ENCODE measurements at regions not wholly inside any gene's neighbourhood (a gene's known extent, or its start where the extent isn't known, plus 50 kb on each side); places are given as distances from the start of the nearest gene placed in this dataset.

DNA sequence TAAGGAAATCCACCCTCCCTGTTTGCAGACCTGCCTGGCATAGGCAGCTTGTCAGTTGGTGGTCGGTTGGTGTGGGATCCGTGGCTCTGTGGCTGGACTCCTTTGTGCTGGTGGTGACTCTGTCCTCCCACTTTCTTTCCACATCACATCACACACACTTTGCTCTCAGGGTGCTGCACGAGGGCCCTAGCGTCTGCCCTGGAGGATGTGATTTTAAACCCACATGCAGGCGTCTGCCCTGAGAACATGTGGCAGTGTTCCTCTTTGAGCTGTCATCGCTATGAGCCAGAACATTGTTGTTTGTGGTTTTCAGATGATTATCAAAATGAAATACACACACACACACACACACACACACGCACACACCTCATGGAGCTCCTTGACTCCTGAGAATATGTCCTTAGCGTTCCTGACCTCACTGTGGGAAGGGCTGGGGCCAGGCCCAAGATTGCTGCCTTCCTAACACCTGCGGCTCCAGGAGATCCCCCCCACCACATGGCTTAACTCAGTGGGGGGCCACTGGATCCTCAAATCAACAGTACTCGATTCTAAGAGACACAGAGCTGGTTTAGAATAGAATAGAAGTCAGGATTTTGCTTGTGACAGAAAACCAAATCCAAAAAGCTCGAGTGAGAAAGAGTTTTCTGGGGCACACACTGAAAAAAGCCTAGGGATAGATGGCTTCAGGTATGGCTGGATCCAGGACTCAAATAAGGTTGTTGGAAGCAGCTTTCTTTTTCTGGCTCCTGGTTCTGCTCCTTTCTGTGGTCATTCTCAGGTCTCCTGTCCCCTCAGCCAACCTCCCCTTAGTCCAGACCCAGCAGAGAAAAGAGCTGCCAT, 54.8 kb downstream of the RTP5 start:
- no peaks in the 10 kb centered on the region for H3K4me1 ChIP-seq (ENCODE audit: control insufficient read depth, insufficient read depth, low read length)

DNA sequence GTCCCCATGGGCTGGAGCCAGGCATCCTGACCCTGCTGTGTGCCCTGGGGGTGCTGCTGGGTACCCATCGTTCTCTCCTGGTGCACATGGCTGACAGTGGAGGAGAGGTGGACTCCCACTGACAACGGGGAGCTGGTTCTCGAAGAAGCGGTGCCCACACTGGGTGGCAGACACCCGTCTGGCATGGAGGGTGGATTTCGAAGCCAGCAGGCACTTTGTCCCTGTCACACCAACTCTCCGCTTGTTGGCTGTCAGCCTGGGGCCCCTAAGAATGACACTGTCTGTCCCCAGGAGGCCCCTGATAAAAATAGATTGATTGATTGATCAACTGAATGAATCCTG, 55.4 kb downstream of the RTP5 start:
- Histone ChIP-seq H3K36me3 (ENCODE audit: control insufficient read depth, insufficient read depth, low read length) (no peaks in the 10 kb centered on the region), H3K4me3 (ENCODE audit: low read depth, low read length) (no peak overlapping the region), H3K9ac (ENCODE audit: low read depth, low read length) (no peak overlapping the region), H3K27ac (ENCODE audit: low read depth, low read length) (no peak overlapping the region), H3K4me1 (ENCODE audit: control insufficient read depth, insufficient read depth, low read length) (no peaks in the 10 kb centered on the region), H3K27me3 (ENCODE audit: control insufficient read depth, insufficient read depth, low read length) (no peaks in the 10 kb centered on the region), H3K9me3 (ENCODE audit: control insufficient read depth, insufficient read depth, low read length) (no peaks in the 10 kb centered on the region)

More for the DNA sequence above, 54.8 kb downstream of the RTP5 start:
- Histone ChIP-seq H3K4me3 (ENCODE audit: low read depth, low read length) (no peak overlapping the region), H3K9ac (ENCODE audit: low read depth, low read length) (no peak overlapping the region), H3K27me3 (ENCODE audit: control insufficient read depth, insufficient read depth, low read length) (no peaks in the 10 kb centered on the region), H3K36me3 (ENCODE audit: control insufficient read depth, insufficient read depth, low read length) (no peaks in the 10 kb centered on the region), H3K9me3 (ENCODE audit: control insufficient read depth, insufficient read depth, low read length) (no peaks in the 10 kb centered on the region), H3K27ac (ENCODE audit: low read depth, low read length) (no peak overlapping the region)

GRCh38 chr2:241925277-241925676, 55.7 kb downstream of the RTP5 start:
- Histone ChIP-seq H3K9me3 (ENCODE audit: control insufficient read depth, insufficient read depth, low read length) (no peaks in the 10 kb centered on the region), H3K36me3 (ENCODE audit: control insufficient read depth, insufficient read depth, low read length) (no peaks in the 10 kb centered on the region), H3K4me1 (ENCODE audit: control insufficient read depth, insufficient read depth, low read length) (no peaks in the 10 kb centered on the region), H3K27me3 (ENCODE audit: control insufficient read depth, insufficient read depth, low read length) (no peaks in the 10 kb centered on the region), H3K4me3 (ENCODE audit: low read depth, low read length) (no peak overlapping the region), H3K27ac (ENCODE audit: low read depth, low read length) (no peak overlapping the region), H3K9ac (ENCODE audit: low read depth, low read length) (no peak overlapping the region)

- H3K27ac ChIP-seq (ENCODE audit: low read depth, low read length): no peak overlapping the region
- no peaks in the 10 kb centered on the region for H3K9me3 ChIP-seq (ENCODE audit: control insufficient read depth, insufficient read depth, low read length)
- no peak overlapping the region for H3K4me3 ChIP-seq (ENCODE audit: low read depth, low read length)
- no peaks in the 10 kb centered on the region for H3K4me1 ChIP-seq (ENCODE audit: control insufficient read depth, insufficient read depth, low read length)
- H3K9ac ChIP-seq (ENCODE audit: low read depth, low read length): no peak overlapping the region
- H3K36me3 ChIP-seq (ENCODE audit: control insufficient read depth, insufficient read depth, low read length): no peaks in the 10 kb centered on the region
- no peaks in the 10 kb centered on the region for H3K27me3 ChIP-seq (ENCODE audit: control insufficient read depth, insufficient read depth, low read length)
These were observed 56.4 kb downstream of the RTP5 start for GRCh38 chr2:241925821-241926441.

DNA sequence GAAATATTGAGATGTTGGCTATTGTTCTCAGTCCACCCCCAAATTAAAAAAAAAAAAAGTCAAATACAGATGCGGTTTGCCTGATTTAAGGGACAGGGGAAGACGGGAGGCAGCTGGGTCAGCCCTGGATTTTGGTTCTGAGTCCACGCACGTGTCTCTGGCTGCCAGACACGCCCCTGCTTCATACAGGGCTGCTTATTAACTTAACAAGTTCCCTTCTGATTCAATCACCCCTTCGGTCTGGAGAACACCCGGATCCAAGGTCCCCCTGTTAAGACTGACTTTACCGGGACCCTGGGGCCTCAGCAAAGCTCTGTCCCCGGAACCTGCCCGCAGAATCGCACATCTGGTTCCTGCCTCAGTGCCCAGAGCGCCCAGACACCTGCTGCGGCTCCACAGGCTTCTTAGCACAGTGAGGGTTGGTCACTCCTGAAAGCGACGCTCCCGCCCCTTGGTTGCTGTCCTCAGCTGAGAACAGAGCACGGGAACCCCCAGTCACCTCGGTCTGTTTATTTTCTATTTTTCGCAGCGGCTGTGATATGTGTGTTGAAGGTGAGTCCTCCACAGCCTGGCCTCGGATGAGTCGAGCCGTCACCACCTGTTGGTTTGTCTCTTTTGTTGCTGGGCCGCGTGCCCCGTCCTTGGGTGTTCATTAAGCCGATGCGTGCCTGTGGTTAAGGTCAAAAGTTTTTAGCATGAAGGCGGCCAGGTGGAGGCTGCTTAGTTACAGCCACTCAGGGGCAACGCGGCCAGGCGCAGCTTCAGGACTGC, 57.2 kb downstream of the RTP5 start:
- H3K27me3 ChIP-seq (ENCODE audit: control insufficient read depth, insufficient read depth, low read length): no peaks in the 10 kb centered on the region
- no peak overlapping the region for H3K9ac ChIP-seq (ENCODE audit: low read depth, low read length)

DNA sequence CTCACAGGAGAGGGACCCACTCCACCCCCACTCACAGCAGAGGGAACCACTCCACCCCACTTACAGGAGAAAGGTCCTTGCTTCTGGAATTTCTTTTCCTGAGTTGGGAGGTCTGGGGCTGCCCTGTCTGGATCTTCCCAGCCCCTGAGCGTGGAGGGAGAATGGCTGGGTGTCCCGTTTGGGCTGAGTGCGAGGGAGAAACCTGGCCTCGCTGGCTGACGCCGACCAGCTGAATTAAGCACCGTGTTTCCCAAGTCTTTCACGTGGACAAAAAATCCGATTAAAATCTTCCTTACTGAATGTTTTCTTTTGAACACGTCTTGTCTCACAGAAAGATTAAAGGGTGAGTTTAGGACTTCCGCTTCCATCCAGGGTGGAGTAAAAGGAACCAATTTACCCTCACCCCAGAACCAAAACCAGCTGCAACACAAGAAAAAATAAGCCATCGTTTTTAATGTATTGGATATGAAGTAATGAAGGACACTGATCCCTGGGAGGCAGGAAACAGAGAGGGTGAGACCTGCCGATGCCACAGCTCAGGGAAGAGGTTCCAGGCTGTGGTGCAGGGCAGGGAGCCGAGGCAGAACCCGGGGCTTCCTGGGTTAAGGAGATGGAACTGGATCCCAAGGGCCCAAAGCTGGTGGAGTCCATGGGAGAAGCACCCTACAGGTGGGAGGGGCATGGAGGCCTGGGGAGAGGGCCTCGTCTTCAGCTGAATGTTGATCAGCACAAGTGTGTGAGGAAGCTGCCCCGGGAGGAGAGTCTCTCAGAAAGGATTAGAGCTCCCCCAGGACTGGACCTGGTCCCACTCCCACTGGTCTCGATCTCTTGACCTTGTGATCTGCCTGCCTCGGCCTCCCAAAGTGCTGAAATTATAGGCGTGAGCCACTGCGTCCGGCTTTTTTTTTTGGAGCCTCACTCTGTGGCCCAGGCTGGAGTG, 60.3 kb downstream of the RTP5 start:
- Histone ChIP-seq H3K27me3 (ENCODE audit: control insufficient read depth, insufficient read depth, low read length) (no peaks in the 10 kb centered on the region), H3K36me3 (ENCODE audit: control insufficient read depth, insufficient read depth, low read length) (no peaks in the 10 kb centered on the region), H3K9ac (ENCODE audit: low read depth, low read length) (no peak overlapping the region), H3K9me3 (ENCODE audit: control insufficient read depth, insufficient read depth, low read length) (no peaks in the 10 kb centered on the region), H3K4me1 (ENCODE audit: control insufficient read depth, insufficient read depth, low read length) (no peaks in the 10 kb centered on the region), H3K4me3 (ENCODE audit: low read depth, low read length) (no peak overlapping the region), H3K27ac (ENCODE audit: low read depth, low read length) (no peak overlapping the region)

More for the DNA sequence above, 57.2 kb downstream of the RTP5 start:
- H3K27ac ChIP-seq (ENCODE audit: low read depth, low read length): no peak overlapping the region
- no peak overlapping the region for H3K4me3 ChIP-seq (ENCODE audit: low read depth, low read length)
- no peaks in the 10 kb centered on the region for H3K9me3 ChIP-seq (ENCODE audit: control insufficient read depth, insufficient read depth, low read length)
- H3K4me1 ChIP-seq (ENCODE audit: control insufficient read depth, insufficient read depth, low read length): no peaks in the 10 kb centered on the region
- H3K36me3 ChIP-seq (ENCODE audit: control insufficient read depth, insufficient read depth, low read length): no peaks in the 10 kb centered on the region

DNA sequence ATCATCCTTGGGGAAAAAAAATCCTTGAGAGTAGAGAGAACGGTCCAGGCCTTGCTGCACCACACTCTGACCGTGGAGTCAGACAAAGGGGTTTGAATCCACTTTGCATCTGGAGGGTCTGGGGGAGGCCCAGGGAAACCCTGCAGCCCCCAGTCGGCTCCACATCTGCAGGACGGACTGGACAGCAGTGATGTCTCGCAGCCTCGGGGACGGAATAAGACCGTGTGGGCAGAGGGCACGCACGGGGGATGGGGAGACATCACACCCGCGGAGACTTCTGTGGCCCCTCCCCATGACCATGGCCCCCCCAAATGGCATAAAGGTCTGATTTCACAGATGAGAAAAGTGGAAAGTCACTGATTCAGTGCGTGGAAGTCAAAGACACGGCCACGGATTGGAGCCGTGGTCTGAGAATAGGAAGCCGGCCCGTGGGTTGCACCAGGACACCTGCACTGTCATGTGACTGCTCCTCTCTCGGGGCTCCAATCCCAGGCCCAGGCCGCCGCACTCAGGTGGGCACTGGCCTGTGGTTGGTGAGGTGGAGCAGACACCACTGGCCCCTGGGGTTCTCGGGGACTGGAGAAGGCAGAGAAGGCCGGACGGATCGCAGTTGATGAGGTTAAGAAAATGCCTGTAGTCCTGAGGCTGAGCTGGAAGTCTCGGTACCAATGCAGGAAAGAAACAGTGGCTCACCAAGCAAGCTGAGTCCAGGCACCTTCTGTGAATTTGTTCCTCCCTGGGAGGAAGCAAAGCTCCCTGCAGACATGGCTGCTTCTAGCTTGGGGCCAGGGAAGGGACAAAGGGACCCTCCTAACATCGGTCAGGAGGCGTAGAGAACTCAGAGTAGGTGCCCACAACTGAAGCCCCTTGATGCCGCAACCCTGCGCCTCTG, 61.8 kb downstream of the RTP5 start:
- Histone ChIP-seq H3K27me3 (ENCODE audit: control insufficient read depth, insufficient read depth, low read length) (no peaks in the 10 kb centered on the region), H3K27ac (ENCODE audit: low read depth, low read length) (no peak overlapping the region), H3K4me1 (ENCODE audit: control insufficient read depth, insufficient read depth, low read length) (no peaks in the 10 kb centered on the region), H3K9ac (ENCODE audit: low read depth, low read length) (no peak overlapping the region), H3K9me3 (ENCODE audit: control insufficient read depth, insufficient read depth, low read length) (no peaks in the 10 kb centered on the region), H3K4me3 (ENCODE audit: low read depth, low read length) (no peak overlapping the region), H3K36me3 (ENCODE audit: control insufficient read depth, insufficient read depth, low read length) (no peaks in the 10 kb centered on the region)

DNA sequence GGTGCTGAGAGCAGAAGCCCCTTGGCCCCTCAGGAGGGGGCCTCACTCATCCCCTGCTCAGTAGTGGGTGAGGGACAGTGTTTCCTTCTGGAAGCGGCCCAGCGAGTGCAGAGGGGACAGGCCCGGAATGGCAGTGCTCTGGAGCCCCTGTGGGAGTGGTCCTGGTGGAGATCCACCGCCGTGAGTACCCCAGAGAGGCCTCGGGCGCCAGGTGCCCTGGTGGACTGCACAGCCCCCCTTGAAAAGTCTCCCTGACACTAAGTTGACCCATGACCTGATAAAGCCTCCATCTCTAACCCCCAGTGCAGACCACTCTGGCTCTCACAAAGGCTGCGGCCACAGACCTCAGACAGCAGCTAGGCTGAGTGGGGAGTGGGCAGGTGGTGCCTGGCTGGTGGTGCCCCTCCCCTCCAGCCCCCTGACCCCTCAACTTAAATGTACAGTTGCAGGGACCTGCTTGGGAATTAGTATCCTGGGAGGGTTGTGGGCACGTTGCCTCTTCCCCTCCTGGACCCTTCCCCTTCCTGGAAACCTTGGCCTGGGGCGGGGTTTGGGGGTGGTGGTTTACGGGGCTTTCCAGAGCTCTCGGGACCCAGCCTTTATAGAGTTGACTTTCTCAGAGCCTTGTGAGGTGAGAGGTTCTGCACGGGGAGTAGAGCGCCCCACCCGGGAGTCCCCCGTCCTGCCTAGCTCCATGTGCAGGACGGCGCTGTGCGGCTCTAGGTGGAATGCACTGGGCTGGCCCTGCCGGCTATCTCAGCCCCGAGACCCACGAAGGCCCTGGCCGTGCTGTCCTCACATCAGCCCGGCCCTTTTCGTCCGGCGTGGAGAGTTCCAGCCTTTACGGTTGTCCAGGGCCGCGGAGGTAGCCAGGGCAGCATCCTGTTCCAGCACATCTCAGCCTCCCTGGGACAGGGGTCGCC, 62.7 kb downstream of the RTP5 start:
- H3K9me3 ChIP-seq (ENCODE audit: control insufficient read depth, insufficient read depth, low read length): no peaks in the 10 kb centered on the region
- no peak overlapping the region for H3K9ac ChIP-seq (ENCODE audit: low read depth, low read length)
- no peaks in the 10 kb centered on the region for H3K27me3 ChIP-seq (ENCODE audit: control insufficient read depth, insufficient read depth, low read length)
- no peak overlapping the region for H3K27ac ChIP-seq (ENCODE audit: low read depth, low read length)
- no peaks in the 10 kb centered on the region for H3K4me1 ChIP-seq (ENCODE audit: control insufficient read depth, insufficient read depth, low read length)
- no peak overlapping the region for H3K4me3 ChIP-seq (ENCODE audit: low read depth, low read length)
- no peaks in the 10 kb centered on the region for H3K36me3 ChIP-seq (ENCODE audit: control insufficient read depth, insufficient read depth, low read length)

- H3K9ac ChIP-seq (ENCODE audit: low read depth, low read length): no peak overlapping the region
- no peak overlapping the region for H3K4me3 ChIP-seq (ENCODE audit: low read depth, low read length)
- H3K9me3 ChIP-seq (ENCODE audit: control insufficient read depth, insufficient read depth, low read length): no peaks in the 10 kb centered on the region
- no peaks in the 10 kb centered on the region for H3K36me3 ChIP-seq (ENCODE audit: control insufficient read depth, insufficient read depth, low read length)
- H3K27ac ChIP-seq (ENCODE audit: low read depth, low read length): no peak overlapping the region
- H3K4me1 ChIP-seq (ENCODE audit: control insufficient read depth, insufficient read depth, low read length): no peaks in the 10 kb centered on the region
- H3K27me3 ChIP-seq (ENCODE audit: control insufficient read depth, insufficient read depth, low read length): no peaks in the 10 kb centered on the region
These were observed 63.3 kb downstream of the RTP5 start for GRCh38 chr2:241932899-241933178.

All from HUES48 (cell line).